GM20431 (cell line): ENCODE measurements at regions not wholly inside any gene's neighbourhood (a gene's known extent, or its start where the extent isn't known, plus 50 kb on each side); places are given as distances from the start of the nearest gene placed in this dataset.

Experiments
- in situ Hi-C: fragments of 300-500 bp; cut with MseI, MboI; formaldehyde crosslinking; loops from one replicate; pipeline ENCODE4 v1.15.0; 2020; ENCODE audit warnings: low sequenced_read_pairs; ENCODE audit not compliant: unreplicated experiment

GRCh38 chr4:184575306-184575705 lies 73.9 kb downstream of the CASP3 start:
- in situ Hi-C loops, result no loop called here

- in situ Hi-C loops, result no loop called here
Measured at GRCh38 chr4:184574861-184575260, 74.4 kb downstream of the CASP3 start.

- in situ Hi-C loops, result no loop called here
Measured at GRCh38 chr4:184573701-184574100, 75.5 kb downstream of the CASP3 start.

- in situ Hi-C loops, result no loop called here
Measured at GRCh38 chr4:184568770-184569169, 80.5 kb downstream of the CASP3 start.

GRCh38 chr4:184563621-184564020 lies 85.6 kb downstream of the CASP3 start:
- in situ Hi-C loops, result no loop called here

- in situ Hi-C loops, result no loop called here
Measured at GRCh38 chr4:184558996-184559395, 84.6 kb upstream of the IRF2 start.

- in situ Hi-C loops, result no loop called here
Measured at GRCh38 chr4:184553891-184554290, 79.5 kb upstream of the IRF2 start.

GRCh38 chr4:184550476-184550875 lies 76.1 kb upstream of the IRF2 start:
- in situ Hi-C loops, result no loop called here

- in situ Hi-C loops, result loop anchor here (25.0 kb wide), 2 partner anchors 161 to 261 kb away; no protein-coding TSS in a partner anchor
Measured at GRCh38 chr4:184548648-184549341, 74.4 kb upstream of the IRF2 start.

- in situ Hi-C loops, result loop anchor here (25.0 kb wide), 2 partner anchors 161 to 261 kb away; no protein-coding TSS in a partner anchor
Measured at GRCh38 chr4:184548316-184548647, 73.9 kb upstream of the IRF2 start.

- in situ Hi-C loops, result loop anchor here (25.0 kb wide), 2 partner anchors 158 to 258 kb away; no protein-coding TSS in a partner anchor
Measured at GRCh38 chr4:184544788-184545409, 70.5 kb upstream of the IRF2 start.

- in situ Hi-C loops, result loop anchor here (25.0 kb wide), 2 partner anchors 155 to 255 kb away; no protein-coding TSS in a partner anchor
Measured at GRCh38 chr4:184541907-184542306, 67.6 kb upstream of the IRF2 start.

- in situ Hi-C loops, result loop anchor here (25.0 kb wide), 2 partner anchors 153 to 253 kb away; no protein-coding TSS in a partner anchor
Measured at GRCh38 chr4:184540307-184540706, 66.0 kb upstream of the IRF2 start.

GRCh38 chr4:184538023-184538599 lies 63.8 kb upstream of the IRF2 start:
- in situ Hi-C loops, result loop anchor here (25.0 kb wide), 2 partner anchors 151 to 251 kb away; no protein-coding TSS in a partner anchor

- in situ Hi-C loops, result loop anchor here (25.0 kb wide), 2 partner anchors 150 to 250 kb away; no protein-coding TSS in a partner anchor
Measured at GRCh38 chr4:184537269-184538022, 63.1 kb upstream of the IRF2 start.

- in situ Hi-C loops, result loop anchor here (25.0 kb wide), 2 partner anchors 150 to 250 kb away; no protein-coding TSS in a partner anchor
Measured at GRCh38 chr4:184536881-184537248, 62.5 kb upstream of the IRF2 start.

- in situ Hi-C loops, result loop anchor here (25.0 kb wide), 2 partner anchors 149 to 249 kb away; no protein-coding TSS in a partner anchor
Measured at GRCh38 chr4:184536065-184536880, 61.9 kb upstream of the IRF2 start.

- in situ Hi-C loops, result loop anchor here (25.0 kb wide), 2 partner anchors 147 to 247 kb away; no protein-coding TSS in a partner anchor
Measured at GRCh38 chr4:184534511-184535391, 60.4 kb upstream of the IRF2 start.
